D721Med (cell line): ENCODE measurements at regions not wholly inside any gene's neighbourhood (a gene's known extent, or its start where the extent isn't known, plus 50 kb on each side); places are given as distances from the start of the nearest gene placed in this dataset.

Experiments used
- DNase-seq: peaks from one replicate; pipeline ENCODE4 v3.0.0; 2011; ENCODE audit warnings: low spot score; ENCODE audit not compliant: insufficient read length
- FAIRE-seq: peaks from 2 replicates; lab custom pipeline; 2011; peaks lifted over from hg19 to GRCh38; lab: Jason Lieb, UNC
- TF ChIP-seq, protein P1 (sequence below): IDR thresholded peaks from 2 replicates; pipeline ENCODE4 v1.5.1; 2012; ENCODE audit warnings: mild to moderate bottlenecking, control low read depth; ENCODE audit not compliant: insufficient read depth; ENCODE audit errors: missing control alignments

DNA sequence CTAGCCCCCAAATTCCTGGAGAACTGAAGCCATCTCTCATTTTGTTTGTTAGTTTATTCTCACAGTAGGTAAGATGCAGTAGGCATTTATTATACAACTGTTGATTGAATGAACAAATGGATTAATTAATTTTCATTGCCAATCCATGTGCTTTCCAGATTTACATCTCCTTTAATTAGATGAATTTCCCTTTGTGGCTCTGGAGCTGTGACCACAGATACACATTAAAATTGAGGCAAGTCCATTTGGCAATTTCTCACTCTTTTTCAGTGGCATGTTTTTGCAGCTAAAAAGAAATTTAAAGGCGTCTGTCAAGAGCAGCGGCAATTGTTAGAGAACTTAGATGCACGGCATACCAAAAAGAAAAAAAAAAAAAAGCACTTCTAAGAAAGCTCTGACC, 635.4 kb upstream of the SOX9 start:
- TF ChIP-seq, protein P1, sequence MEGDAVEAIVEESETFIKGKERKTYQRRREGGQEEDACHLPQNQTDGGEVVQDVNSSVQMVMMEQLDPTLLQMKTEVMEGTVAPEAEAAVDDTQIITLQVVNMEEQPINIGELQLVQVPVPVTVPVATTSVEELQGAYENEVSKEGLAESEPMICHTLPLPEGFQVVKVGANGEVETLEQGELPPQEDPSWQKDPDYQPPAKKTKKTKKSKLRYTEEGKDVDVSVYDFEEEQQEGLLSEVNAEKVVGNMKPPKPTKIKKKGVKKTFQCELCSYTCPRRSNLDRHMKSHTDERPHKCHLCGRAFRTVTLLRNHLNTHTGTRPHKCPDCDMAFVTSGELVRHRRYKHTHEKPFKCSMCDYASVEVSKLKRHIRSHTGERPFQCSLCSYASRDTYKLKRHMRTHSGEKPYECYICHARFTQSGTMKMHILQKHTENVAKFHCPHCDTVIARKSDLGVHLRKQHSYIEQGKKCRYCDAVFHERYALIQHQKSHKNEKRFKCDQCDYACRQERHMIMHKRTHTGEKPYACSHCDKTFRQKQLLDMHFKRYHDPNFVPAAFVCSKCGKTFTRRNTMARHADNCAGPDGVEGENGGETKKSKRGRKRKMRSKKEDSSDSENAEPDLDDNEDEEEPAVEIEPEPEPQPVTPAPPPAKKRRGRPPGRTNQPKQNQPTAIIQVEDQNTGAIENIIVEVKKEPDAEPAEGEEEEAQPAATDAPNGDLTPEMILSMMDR, result no peak
- FAIRE-seq (no peak), DNase-seq (no peak)

DNA sequence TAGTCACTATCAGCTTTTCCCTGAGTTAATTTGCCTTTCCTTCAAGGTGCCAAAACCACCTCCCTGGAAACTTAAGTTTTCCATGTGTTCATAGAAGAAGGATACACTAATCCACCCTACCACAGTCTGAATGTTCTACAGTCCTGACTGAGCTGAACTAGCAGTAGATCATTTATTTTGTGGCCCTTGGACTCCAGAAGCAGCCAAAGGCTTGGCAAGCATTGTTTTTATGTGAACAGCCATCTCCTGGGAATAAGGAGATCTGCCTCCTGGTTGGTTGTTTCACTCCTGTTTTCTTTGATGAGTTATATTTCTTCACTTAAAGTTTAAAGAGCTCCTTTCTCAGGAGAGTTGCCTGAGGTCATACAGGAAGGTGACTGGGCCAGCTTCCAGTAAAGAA, 634.6 kb upstream of the SOX9 start:
- DNase-seq (no peak), FAIRE-seq (no peak)
- TF ChIP-seq, protein P1, result no peak

DNA sequence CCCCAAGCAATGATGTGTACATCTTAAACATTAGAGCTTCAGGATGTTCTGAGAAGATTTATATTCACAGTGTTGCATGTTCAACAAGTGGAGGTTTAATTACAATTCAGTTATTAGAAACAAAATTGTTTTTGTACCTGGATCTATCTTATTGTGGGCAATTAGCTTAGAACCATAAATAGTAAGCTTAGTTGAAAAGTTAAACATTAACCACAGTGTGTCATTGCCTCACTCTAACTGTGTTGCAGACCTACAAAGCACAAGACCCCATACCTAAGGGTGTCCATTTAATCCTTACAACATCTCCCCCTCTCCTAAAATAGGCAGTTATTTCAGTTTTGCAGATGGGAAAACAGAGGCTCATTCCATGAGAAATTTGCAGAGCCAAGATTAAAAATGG, 632.0 kb upstream of the SOX9 start:
- FAIRE-seq, result no peak
- no peak for DNase-seq
- TF ChIP-seq, protein P1, result no peak

DNA sequence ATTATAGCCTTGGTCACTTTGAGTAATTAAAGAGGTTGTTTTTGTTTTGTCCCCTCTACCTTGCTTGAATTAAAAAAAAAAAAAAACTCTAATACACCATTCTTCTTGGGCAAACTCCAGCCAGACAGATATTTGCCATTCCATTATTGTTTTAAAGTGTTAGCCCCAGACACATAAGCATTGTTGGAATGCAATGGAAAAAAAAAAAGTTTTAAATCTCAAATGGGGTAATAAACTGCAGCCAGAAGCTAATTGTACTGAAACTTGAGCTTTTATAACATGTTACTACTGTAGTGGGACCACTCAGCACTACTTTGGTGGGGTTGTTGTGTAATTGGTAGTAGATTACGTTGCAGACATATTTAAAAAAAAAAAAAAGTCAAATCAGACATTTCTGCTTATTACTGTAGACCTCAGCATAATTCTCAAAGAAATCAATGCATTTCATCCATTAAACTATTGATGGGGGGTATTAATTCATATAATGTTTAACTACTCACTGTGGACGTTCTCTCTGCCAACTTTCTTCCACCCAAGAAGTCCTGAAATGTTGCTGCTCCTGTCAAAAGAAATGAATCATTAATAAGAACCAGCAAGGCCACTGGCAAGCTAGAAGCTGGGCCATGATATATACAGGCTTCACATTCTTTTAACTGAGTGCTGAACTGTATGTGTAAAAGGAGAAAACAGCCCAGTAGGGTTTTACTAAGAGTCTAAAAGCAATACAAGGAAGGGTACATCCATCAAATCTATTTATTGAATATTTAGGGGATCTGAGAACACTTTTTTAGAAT, 626.6 kb upstream of the SOX9 start:
- TF ChIP-seq, protein P1, result no peak
- FAIRE-seq (no peak), DNase-seq (no peak)

DNA sequence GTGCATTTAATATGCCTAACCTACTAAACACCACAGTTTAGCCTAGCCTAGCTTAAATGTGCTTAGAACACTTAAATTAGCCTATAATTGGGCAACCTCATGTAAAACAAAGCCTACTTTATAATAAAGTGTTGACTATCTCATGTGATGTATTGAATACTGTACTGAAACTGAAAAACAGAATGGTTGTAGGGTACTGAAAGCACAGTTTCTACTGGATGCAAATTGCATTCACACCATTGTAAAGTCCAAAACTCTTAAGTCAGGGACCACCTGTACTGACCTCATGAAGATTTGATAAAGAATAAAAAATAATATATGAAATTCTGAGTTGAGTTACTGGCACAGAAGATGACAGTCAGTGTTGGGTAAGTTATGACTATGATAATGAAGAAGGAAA, 625.4 kb upstream of the SOX9 start:
- FAIRE-seq, result no peak
- TF ChIP-seq, protein P1, result no peak

DNA sequence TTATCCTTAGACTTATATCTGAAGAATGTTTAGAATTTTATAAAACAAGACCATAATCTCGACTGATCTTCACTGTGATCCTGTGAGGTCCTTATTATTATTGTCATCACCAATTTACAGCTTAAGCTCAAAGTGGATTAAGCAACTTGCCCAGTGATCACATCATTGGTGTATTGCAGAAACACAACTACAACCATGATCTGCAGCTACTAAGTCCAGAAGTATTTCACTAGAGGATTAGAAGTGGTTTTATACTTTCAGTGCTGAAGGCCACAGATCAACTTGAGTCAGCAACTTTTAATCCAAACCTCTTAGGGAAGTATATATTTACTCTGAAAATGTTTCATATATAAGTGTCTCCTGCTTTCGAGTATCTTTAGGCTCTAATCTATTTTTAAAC, 624.3 kb upstream of the SOX9 start:
- FAIRE-seq, result no peak
- TF ChIP-seq, protein P1, result no peak
- DNase-seq, result no peak

More for the DNA sequence above, 625.4 kb upstream of the SOX9 start:
- no peak for DNase-seq

DNA sequence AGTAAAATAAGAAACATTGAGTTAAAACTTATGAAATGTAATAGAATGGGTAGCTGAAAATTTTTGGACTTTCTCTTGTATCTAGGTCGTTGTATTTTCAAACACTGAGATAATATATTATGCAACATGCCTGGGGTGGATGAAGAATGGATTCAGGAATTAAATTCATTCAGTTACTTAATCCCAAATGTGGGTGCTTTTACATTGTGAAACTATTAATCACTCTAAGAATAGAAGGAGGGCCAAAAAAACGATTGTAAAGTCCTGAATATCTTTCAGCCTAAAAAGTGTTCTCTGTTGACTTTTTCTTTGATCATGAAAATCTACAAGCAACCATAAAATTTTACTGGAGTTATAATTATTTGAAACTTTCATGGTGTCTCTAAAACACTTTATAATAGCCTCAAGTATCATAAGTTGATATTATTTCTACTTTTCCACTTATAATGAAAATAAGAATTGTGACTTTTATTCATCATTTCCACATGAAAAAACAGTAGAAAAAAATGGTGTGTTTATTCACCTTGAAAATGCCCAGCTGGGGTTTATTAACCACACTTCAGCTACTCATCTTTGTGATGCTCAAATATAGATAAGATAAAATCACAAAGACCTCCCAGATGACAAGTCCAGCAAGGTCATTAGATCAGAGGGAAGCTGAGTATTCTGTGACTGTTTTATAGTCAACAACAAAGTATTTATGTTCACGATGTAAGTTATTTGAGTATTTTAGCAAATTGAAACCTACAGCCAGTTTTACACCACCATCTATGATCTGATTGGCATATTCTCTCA, 619.9 kb upstream of the SOX9 start:
- no peak for FAIRE-seq
- no peak for DNase-seq
- TF ChIP-seq, protein P1, result no peak
